ENCODE measurements at regions not wholly inside any gene's neighbourhood (a gene's known extent, or its start where the extent isn't known, plus 50 kb on each side); places are given as distances from the start of the nearest gene placed in this dataset.
A peak's percentile ranks its signal among the peaks of the same experiment; 100 is the strongest.

- TF ChIP-seq MLLT1 (IDR thresholded peaks at IDR 0.05) (peak; percentile 84; the same call in 1 of the 2 replicates), TCF12 (IDR thresholded peaks at IDR 0.05; ENCODE audit: low read depth, low read length) (0 out of 2 replicates have a peak, but pooled peaks have one; percentile 20), IKZF1 (conservative IDR thresholded peaks at IDR 0.05) (peak; percentile 54), PAX8 (IDR thresholded peaks at IDR 0.05) (no peak), CBFB (IDR thresholded peaks at IDR 0.05; ENCODE audit: low read depth) (0 out of 2 replicates have a peak, but pooled peaks have one; percentile 28), CREB1 (IDR thresholded peaks at IDR 0.05; ENCODE audit: low read depth) (no peak), REST (IDR thresholded peaks at IDR 0.05; ENCODE audit: low read depth, low read length) (no peak), BACH1 (IDR thresholded peaks at IDR 0.05; ENCODE audit: borderline replicate concordance) (no peak; the same call in 1 of the 2 replicates), SMARCA5 (IDR thresholded peaks at IDR 0.05) (0 out of 2 replicates have a peak, but pooled peaks have one; percentile 17), NR2C2 (IDR thresholded peaks at IDR 0.05; ENCODE audit: borderline replicate concordance, control insufficient read depth, insufficient read length, low read depth) (no peak), HCFC1 (IDR thresholded peaks at IDR 0.05; ENCODE audit: low read length) (no peak), HSF1 (IDR thresholded peaks at IDR 0.05; ENCODE audit: low read depth, low read length) (no peak), ATF2 (IDR thresholded peaks at IDR 0.05; ENCODE audit: low read length) (no peak), HDGF (IDR thresholded peaks at IDR 0.05) (0 out of 2 replicates have a peak, but pooled peaks have one; percentile 55), SP1 (IDR thresholded peaks at IDR 0.05; ENCODE audit: low read depth, low read length) (no peak), CEBPZ (IDR thresholded peaks at IDR 0.05; ENCODE audit: low read depth, low read length) (no peak), CHD1 (IDR thresholded peaks at IDR 0.05; ENCODE audit: low read depth, low read length) (peak; percentile 71; the same call in 1 of the 2 replicates)
These were observed 66.1 kb upstream of the ENPP6 start (continued) for GRCh38 chr4:184283659-184284335.
